NB4 (cell line): ENCODE measurements at regions not wholly inside any gene's neighbourhood (a gene's known extent, or its start where the extent isn't known, plus 50 kb on each side); places are given as distances from the start of the nearest gene placed in this dataset.

Experiments
- DNase-seq: peaks from one replicate; pipeline ENCODE4 v3.0.0; 2010; ENCODE audit warnings: low read depth
- H3K4me3 ChIP-seq: one replicate; pipeline ENCODE4 v1.5.1; 2011; ENCODE audit warnings: mild to moderate bottlenecking, low read depth, low read length, moderate library complexity
- CTCF ChIP-seq: IDR thresholded peaks from one replicate; pipeline ENCODE4 v1.5.1; 2012; ENCODE audit warnings: low read depth, low read length
- MYC ChIP-seq: IDR thresholded peaks from 2 replicates; pipeline ENCODE4 v1.6.1; 2011; ENCODE audit warnings: low read depth, low read length
- POLR2A ChIP-seq: IDR thresholded peaks from 2 replicates; pipeline ENCODE4 v1.6.1; 2011; ENCODE audit warnings: mild to moderate bottlenecking; ENCODE audit not compliant: insufficient read length; ENCODE audit errors: extremely low read depth
- TF ChIP-seq, protein P1 (sequence below): IDR thresholded peaks from 2 replicates; pipeline ENCODE4 v1.6.1; 2011; ENCODE audit warnings: low read depth, low read length

DNA sequence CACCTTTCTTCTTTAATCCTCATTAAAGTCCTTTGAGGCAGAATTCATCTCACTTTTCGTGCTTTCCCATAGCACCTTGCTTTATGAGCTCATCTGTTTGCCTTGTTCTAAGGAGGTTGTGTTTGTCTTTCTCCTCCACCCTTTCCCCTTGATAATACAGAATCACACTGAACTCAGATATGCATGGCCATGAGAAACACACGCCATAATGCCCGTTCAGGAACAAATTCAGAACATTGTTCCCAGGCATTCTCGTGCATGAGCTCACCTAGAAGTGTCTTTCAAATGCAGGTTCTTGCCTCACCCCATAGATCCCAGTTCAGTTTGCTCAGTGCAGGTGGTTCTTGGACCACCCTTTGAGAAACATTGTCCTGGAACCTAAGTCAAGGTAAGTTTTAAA lies 71.1 kb downstream of the TMEM114 start:
- no peak for DNase-seq
- TF ChIP-seq, protein P1, sequence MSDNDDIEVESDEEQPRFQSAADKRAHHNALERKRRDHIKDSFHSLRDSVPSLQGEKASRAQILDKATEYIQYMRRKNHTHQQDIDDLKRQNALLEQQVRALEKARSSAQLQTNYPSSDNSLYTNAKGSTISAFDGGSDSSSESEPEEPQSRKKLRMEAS, result no peak
- TF ChIP-seq MYC, result no peak
- no peak for TF ChIP-seq POLR2A
- no peak for TF ChIP-seq CTCF
- no peak overlapping the region for H3K4me3 ChIP-seq

DNA sequence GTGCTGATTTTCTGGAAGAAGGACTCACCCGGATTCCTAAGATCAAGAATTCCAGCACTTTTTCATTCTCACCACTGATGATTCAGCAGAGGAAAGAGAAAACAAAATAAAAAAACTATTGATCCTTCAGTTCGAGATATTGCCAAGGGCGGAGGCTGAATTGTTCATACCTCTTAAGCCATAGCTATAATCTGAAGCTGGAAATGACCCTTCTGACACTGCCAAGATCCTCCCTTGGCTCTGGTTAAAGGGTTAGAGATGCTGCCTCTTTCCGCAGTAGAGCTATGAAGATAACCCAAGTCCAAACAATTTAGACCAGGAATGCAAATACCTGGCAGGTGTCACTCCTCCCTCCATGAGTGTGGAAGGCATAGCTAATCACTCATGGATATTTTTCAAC lies 73.0 kb downstream of the TMEM114 start:
- DNase-seq, result no peak
- TF ChIP-seq MYC (no peak), CTCF (no peak), POLR2A (no peak)
- TF ChIP-seq, protein P1, result no peak
- H3K4me3 ChIP-seq, result no peak overlapping the region

GRCh38 chr16:8516471-8516870 lies 73.8 kb downstream of the TMEM114 start:
- no peak for TF ChIP-seq MYC
- TF ChIP-seq, protein P1, result no peak
- DNase-seq, result no peak
- no peak overlapping the region for H3K4me3 ChIP-seq

DNA sequence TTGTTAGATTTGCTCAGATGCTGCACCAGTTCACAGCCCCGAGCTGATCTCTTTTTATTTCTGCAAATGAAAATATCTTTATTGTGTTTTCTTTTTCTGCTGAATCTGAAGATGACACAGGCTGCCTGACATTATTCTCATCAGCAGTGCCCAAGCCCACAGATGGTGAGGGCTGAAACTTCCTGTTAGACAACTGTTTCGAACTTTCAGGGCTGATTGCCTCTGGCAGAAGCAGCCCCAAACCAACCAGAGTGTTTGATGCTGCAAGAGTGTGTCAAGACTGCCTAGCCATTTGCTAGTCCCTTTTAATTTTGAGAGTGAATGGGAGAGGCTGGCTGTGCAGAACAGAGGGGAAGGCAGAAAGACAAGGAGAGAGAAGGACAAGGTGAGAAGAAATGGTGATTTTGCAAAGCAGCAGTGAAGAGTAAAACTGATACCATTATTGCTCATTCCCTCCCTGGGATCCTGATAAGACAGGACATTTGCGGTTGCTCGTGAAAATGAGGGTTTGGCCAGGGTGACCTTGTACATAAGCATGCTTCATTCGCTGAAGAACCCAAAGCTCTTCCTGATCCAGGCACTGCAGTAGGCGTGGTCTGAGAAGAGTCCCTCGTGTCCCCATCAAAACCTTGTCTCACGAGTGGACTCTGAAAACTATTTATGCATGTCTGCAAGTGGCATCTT lies 77.2 kb downstream of the TMEM114 start:
- DNase-seq, result no peak
- TF ChIP-seq CTCF (no peak), POLR2A (no peak), MYC (no peak)
- TF ChIP-seq, protein P1, result no peak
- no peak overlapping the region for H3K4me3 ChIP-seq

- no peak for DNase-seq
- TF ChIP-seq POLR2A, result no peak
- no peak for TF ChIP-seq CTCF
- no peak for TF ChIP-seq MYC
- TF ChIP-seq, protein P1, result no peak
- H3K4me3 ChIP-seq, result no peak overlapping the region
Measured at GRCh38 chr16:8511464-8511863, 78.8 kb downstream of the TMEM114 start.

DNA sequence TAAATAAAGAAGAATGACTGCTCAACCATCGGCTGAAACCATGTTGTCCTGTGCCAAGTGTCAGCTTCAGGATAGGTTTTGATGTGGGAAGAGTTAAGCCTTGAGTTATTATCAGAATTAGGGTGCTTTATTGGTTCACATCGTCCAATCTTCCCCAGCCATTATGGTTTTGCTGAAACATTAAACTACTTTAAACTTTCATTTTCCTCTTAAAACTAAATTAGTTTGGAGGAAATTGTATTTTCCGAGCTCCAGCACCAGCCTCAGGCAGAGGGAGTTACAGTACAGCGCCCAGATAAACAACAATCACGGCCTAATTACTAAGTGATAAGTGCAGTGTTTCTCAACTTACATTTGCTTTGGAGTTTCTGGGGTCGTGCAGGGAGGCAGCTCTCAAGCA lies 80.2 kb downstream of the TMEM114 start:
- no peak overlapping the region for H3K4me3 ChIP-seq
- DNase-seq, result no peak
- TF ChIP-seq CTCF (no peak), POLR2A (no peak), MYC (no peak)
- TF ChIP-seq, protein P1, result no peak
